Activated T-helper 17 cell treated with anti-CD3 and anti-CD28 coated beads, Interleukin-2, amount 50 U/mL, for 72 hours (primary cell): ENCODE measurements at regions not wholly inside any gene's neighbourhood (a gene's known extent, or its start where the extent isn't known, plus 50 kb on each side); places are given as distances from the start of the nearest gene placed in this dataset.
"Not testable (repeated sequence)": the region's sequence is repeated elsewhere in the genome, so short reads cannot be mapped to it uniquely, and the experiment has no call there.

Source experiments
- ATAC-seq: fragments of 150-1000 bp; cut with Tn5 transposase; replicated peaks from 2 replicates; pipeline ENCODE4 v1.10.0; 2021; ENCODE audit warnings: mild to moderate bottlenecking, moderate library complexity
- H3K27ac Mint-ChIP-seq: one replicate; pipeline ENCODE4 v1.8.0; 2022; ENCODE audit warnings: mixed read lengths
- H3K27me3 Mint-ChIP-seq: one replicate; pipeline ENCODE4 v1.8.0; 2022; ENCODE audit warnings: mixed read lengths
- H3K36me3 Mint-ChIP-seq: one replicate; pipeline ENCODE4 v1.8.0; 2022; ENCODE audit warnings: low read depth, mild to moderate bottlenecking, mixed read lengths
- H3K4me1 Mint-ChIP-seq: one replicate; pipeline ENCODE4 v1.8.0; 2022; ENCODE audit warnings: mixed read lengths
- H3K4me3 Mint-ChIP-seq: one replicate; pipeline ENCODE4 v1.8.0; 2022; ENCODE audit warnings: mild to moderate bottlenecking, mixed read lengths
- H3K9me3 Mint-ChIP-seq: one replicate; pipeline ENCODE4 v1.8.0; 2022; ENCODE audit warnings: mixed read lengths

DNA sequence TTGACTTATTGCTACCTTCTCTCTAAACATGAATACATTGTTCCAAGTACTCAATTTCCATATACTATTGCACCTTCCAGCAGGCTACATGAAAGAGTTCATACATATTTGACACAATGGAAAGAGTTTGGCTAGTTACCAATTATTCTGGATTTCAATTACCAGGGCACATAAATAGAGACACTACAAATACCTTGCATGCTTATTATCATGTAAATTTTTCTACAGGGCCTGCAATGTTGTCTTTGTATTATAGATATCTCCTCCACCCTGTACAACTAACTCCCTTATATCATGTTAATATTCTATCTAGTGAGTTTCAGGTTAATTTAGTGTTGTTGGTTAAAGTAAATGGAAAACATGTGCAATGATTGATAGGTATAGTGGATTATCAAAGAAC, 540.7 kb upstream of the SLITRK5 start:
- no peak overlapping the region for H3K4me3 Mint-ChIP-seq

DNA sequence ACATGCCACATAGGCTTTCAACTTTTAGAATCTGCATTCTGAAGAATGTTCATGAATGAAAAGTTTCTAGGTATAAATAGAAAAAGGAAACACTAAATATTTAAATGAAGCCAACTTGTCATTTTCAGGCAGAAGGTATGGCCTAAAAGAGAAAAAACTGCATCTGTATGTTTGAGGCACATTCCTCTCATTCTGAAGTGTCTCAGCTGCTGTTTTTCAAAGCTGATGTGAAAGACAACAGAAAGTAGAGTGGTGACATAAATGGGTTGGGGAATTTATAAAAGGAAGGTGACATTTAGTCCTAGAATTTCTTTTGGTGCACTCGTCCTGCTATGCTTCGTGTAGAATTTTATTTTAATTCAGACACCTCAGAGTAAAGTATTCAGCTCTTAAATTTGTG, 539.6 kb upstream of the SLITRK5 start:
- ATAC-seq: no peak
- H3K27ac Mint-ChIP-seq: no peak overlapping the region
- no peaks in the 10 kb centered on the region for H3K4me1 Mint-ChIP-seq
- no peaks in the 10 kb centered on the region for H3K27me3 Mint-ChIP-seq
- H3K9me3 Mint-ChIP-seq: peaks cover 5% of the 10 kb centered on the region
- H3K4me3 Mint-ChIP-seq: no peak overlapping the region
- no peaks in the 10 kb centered on the region for H3K36me3 Mint-ChIP-seq

More for the DNA sequence above, 540.7 kb upstream of the SLITRK5 start:
- Mint-ChIP-seq H3K4me1 (no peaks in the 10 kb centered on the region), H3K36me3 (no peaks in the 10 kb centered on the region), H3K27ac (no peak overlapping the region), H3K27me3 (no peaks in the 10 kb centered on the region), H3K9me3 (peaks cover 5% of the 10 kb centered on the region)
- ATAC-seq: no peak

DNA sequence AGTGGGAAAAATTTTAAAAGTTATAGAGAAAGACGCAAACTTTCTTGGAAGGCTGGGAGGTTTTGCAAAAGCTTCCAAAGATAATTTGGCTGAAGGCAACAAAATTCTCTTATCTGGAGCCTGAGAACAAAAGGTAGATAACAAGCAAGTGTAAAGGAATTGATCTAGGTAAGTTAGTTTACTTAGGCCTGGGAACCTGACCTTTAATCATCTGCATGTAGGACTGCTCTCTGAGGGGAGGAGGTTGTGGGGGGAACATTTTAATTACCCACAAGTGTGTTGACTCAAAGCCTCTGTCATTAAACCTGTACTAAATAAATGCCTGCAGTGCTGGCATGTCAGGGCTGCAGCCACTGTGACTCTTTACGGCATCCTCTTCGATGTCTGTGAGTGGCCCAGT, 532.3 kb upstream of the SLITRK5 start:
- no peaks in the 10 kb centered on the region for H3K4me1 Mint-ChIP-seq
- no peak for ATAC-seq
- H3K36me3 Mint-ChIP-seq: no peaks in the 10 kb centered on the region
- H3K4me3 Mint-ChIP-seq: no peak overlapping the region
- no peaks in the 10 kb centered on the region for H3K27me3 Mint-ChIP-seq
- H3K9me3 Mint-ChIP-seq: peaks cover 11% of the 10 kb centered on the region
- H3K27ac Mint-ChIP-seq: no peak overlapping the region

DNA sequence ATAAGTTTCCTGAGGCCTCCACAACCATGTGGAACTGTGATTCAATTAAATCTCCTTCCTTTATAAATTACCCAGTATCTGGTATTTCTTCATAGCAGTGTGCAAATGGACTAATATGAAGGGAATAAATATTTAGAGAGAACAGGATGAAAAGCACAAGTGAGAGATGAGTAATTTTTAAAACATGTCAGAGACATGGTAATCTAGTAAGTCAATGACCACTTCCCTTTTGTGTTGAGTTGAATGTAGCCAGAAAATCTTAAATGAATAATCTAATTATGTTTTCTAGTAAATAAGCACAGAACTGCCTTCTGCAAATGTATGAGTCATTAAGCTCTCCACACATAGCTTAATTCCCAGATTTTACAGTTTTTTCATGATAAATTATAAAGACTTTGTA, 524.1 kb upstream of the SLITRK5 start:
- Mint-ChIP-seq H3K27me3 (no peaks in the 10 kb centered on the region), H3K36me3 (no peaks in the 10 kb centered on the region), H3K4me1 (no peaks in the 10 kb centered on the region), H3K9me3 (peaks cover 6% of the 10 kb centered on the region), H3K4me3 (no peak overlapping the region), H3K27ac (no peak overlapping the region)
- no peak for ATAC-seq

DNA sequence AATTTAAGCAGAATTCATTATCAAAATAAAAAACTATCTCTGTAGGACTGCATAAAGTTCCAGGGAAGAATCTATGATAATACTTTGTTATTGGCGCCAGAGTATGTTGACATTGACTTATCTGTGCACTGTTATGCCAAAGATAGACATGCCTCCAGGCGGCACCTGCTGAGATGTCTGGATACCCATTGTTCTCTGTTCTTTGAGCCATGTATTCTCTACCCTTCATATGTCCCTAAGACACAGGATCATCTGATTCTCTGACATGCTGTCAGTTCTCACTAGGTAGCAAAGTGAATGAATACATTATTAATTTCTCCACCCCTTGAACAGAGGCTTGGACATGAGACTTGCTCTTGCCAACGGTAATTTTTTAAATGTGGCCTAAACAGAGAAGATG, 517.8 kb upstream of the SLITRK5 start:
- H3K9me3 Mint-ChIP-seq: peaks cover 3% of the 10 kb centered on the region
- no peaks in the 10 kb centered on the region for H3K36me3 Mint-ChIP-seq
- ATAC-seq: no peak
- H3K27ac Mint-ChIP-seq: no peak overlapping the region
- H3K4me3 Mint-ChIP-seq: no peak overlapping the region
- H3K4me1 Mint-ChIP-seq: no peaks in the 10 kb centered on the region
- no peaks in the 10 kb centered on the region for H3K27me3 Mint-ChIP-seq

DNA sequence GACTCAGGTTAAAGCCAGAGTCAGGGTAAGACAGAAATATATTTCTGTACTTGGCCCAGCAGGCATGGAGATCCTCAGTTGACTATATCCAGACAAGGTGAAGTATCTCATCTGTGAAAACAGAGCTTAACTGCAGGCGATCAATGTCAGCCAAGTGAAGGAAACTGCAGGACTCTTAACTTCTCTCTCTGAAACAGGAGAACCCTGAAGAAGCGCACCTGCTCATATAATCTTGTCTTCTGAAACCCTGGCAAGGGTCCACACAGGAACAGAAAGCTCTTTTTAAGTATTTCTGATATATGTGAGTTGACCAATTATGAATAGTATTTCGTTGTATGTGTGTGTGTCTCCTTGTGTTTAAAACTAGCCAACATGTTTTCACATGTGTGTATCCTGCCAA, 504.8 kb upstream of the SLITRK5 start:
- Mint-ChIP-seq H3K9me3 (peaks cover 16% of the 10 kb centered on the region), H3K27me3 (no peaks in the 10 kb centered on the region), H3K36me3 (no peaks in the 10 kb centered on the region), H3K27ac (no peak overlapping the region), H3K4me1 (no peaks in the 10 kb centered on the region), H3K4me3 (no peak overlapping the region)
- no peak for ATAC-seq

DNA sequence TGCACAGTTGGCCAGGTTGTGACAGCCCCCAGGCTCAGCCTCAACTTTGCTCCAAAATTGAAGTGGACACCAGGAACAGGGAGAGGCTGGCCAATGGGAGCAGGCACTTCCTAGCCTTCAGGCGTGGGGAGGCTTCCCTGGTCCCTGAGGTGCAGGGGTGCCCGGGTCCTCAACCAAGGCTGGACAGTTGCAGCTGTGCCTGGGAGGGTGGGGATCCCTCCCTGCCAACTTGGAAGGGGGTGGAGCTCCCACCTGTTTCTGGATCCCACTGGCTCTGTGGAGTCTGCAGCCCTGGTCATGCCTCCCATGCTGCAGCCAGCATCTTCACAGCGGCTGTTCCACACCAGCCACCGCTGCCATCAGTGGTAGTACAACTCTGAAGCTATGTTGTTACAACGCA, 502.8 kb upstream of the SLITRK5 start:
- peaks cover 10% of the 10 kb centered on the region for H3K9me3 Mint-ChIP-seq
- ATAC-seq: no peak
- H3K27me3 Mint-ChIP-seq: no peaks in the 10 kb centered on the region
- no peaks in the 10 kb centered on the region for H3K36me3 Mint-ChIP-seq
- H3K4me1 Mint-ChIP-seq: no peaks in the 10 kb centered on the region
- H3K27ac Mint-ChIP-seq: no peak overlapping the region
- H3K4me3 Mint-ChIP-seq: no peak overlapping the region

DNA sequence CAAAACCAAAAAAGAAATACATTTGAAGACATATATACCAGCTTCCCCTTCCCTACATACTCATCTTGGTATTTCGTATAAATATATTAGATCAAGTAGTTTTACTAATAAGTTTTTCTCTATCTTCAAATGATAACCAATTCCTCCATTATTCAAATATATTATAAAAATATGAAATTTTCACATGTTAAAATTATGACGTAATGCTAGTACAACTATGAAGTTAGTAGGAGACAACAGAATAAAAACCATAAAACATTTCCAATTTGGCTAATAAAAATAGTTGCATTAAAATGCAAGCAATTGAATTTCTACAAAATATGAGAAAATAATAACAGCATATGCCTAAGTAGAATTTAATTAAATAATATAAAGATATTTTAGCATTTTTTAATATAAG, 501.8 kb upstream of the SLITRK5 start:
- Mint-ChIP-seq H3K27me3 (no peaks in the 10 kb centered on the region), H3K9me3 (peaks cover 10% of the 10 kb centered on the region), H3K4me3 (no peak overlapping the region), H3K36me3 (no peaks in the 10 kb centered on the region), H3K4me1 (no peaks in the 10 kb centered on the region), H3K27ac (no peak overlapping the region)
- ATAC-seq: no peak

DNA sequence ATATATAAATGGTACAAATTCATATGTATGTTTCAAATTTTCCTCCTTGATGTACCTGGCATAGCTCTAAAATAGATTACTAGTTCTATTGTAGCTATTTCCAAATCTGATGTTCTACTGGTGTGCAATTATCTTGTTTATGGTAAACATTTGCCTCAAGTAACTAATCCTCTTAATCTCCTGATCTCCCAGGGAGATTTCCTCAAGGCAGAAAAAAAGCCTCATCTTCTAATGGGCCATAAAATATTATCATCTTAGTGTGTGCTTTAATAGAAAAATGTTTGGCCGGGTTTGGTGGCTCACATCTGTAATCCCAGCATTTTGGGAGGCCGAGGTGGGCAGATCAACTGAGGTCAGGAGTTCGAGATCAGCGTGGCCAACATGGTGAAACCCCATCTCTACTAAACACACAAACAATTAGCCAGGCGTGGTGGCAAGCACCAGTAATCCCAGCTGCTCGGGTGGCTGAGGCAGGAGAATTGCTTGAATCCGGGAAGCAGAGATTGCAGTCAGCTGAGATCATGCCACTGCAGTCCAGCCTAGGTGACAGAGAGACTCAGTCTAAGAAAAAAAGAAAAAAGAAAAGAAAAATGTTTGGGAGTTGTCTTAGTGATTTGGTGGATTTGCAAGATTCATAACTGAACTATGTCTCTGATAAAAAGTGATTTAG, 498.9 kb upstream of the SLITRK5 start:
- Mint-ChIP-seq H3K27ac (no peak overlapping the region), H3K4me3 (no peak overlapping the region), H3K4me1 (no peaks in the 10 kb centered on the region), H3K9me3 (peaks cover 8% of the 10 kb centered on the region), H3K27me3 (no peaks in the 10 kb centered on the region), H3K36me3 (no peaks in the 10 kb centered on the region)
- ATAC-seq: no peak

DNA sequence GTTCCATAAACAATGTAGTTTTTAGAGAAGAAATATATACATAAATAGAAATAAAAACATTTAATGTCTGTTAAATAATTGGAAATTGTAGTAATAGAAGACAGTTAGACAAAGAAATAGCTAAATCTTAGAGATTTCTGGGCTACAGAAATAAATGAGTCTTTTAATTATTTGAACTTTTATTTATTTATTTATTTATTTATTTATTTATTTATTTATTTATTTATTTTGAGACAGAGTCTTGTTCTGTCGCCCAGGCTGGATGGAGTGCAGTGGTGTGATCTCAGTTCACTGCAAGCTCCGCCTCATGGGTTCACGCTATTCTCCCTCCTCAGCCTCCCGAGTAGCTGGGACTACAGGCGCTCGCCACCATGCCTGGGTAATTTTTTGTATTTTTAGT, 486.0 kb upstream of the SLITRK5 start:
- not testable (repeated sequence) for H3K9me3 Mint-ChIP-seq, ATAC-seq, H3K36me3 Mint-ChIP-seq, H3K27ac Mint-ChIP-seq, H3K27me3 Mint-ChIP-seq, H3K4me1 Mint-ChIP-seq, H3K4me3 Mint-ChIP-seq

DNA sequence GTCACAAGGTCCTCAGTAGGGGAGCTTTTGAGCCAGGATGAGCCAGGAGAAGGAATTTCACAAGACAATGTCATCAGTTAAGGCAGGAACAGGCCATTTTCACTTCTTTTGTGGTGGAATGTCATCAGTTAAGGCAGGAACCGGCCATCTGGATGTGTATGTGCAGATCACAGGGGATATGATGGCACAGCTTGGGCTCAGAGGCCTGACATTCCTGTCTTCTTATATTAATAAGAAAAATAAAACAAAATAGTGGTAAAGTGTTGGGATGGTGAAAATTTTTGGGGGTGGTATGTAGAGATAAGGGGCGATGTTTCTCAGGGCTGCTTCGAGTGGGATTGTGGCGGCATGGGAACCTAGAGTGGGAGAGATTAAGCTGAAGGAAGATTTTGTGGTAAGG, 484.5 kb upstream of the SLITRK5 start:
- H3K27me3 Mint-ChIP-seq, ATAC-seq, H3K36me3 Mint-ChIP-seq: not testable (repeated sequence)

DNA sequence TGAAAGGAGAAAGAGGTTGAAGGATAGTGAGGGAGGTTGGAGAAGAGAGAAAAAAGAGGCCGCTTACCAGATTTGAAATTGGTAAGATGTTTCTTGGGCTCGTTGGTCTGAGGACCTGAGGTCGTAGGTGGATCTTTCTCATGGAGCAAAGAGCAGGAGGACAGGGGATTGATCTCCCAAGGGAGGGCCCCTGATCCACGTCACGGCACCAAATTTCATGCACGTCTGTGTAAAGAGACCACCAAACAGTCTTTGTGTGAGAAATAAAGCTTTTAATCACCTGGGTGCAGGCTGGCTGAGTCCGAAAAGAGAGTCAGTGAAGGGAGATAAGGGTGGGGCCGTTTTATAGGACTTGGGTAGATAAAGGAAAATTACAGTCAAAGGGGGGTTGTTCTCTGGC, 479.7 kb upstream of the SLITRK5 start:
- not testable (repeated sequence) for H3K27me3 Mint-ChIP-seq, H3K36me3 Mint-ChIP-seq, H3K4me1 Mint-ChIP-seq, H3K27ac Mint-ChIP-seq, ATAC-seq, H3K4me3 Mint-ChIP-seq
- peaks cover 11% of the 10 kb centered on the region for H3K9me3 Mint-ChIP-seq

More for the DNA sequence above, 484.5 kb upstream of the SLITRK5 start:
- not testable (repeated sequence) for H3K4me1 Mint-ChIP-seq, H3K27ac Mint-ChIP-seq, H3K9me3 Mint-ChIP-seq, H3K4me3 Mint-ChIP-seq

DNA sequence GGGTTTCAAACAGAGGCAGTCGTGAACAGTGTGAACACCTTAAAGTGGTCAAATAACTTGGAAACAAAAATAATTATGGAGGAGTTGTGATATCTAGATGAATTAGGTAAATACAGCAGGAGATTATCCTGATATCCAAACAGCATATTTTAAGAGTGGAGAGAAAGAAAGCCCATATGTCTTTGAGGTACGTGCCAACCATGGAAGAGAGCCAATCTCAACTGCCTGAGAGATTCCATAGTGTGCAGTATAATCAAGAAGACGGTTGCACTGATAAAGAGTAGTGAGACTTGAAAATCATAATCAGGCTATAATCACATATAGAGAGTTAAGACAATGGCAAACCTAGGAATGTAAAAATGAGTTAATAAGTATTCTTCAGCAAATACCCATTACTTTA, 472.8 kb upstream of the SLITRK5 start:
- Mint-ChIP-seq H3K36me3 (no peaks in the 10 kb centered on the region), H3K4me3 (no peak overlapping the region), H3K4me1 (no peaks in the 10 kb centered on the region), H3K9me3 (peaks cover 8% of the 10 kb centered on the region), H3K27ac (no peak overlapping the region), H3K27me3 (no peaks in the 10 kb centered on the region)
- no peak for ATAC-seq

DNA sequence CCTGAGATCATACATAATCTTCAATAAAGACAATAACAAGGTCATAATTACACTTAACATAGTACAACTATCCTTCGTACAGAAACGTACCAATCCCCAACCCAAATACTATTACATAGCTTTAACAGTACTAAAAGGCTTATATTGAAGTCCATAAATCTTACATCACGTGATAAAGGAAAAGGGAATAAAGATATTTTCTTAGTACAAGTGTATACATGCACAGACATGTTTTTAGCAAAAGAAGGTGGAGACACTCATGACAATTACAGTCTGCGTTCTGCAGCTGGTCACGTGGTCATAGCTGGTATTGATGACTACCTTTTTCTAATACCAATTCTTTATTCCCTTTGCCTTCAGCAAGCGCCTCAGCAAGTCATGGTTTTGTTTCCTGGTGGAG, 464.5 kb upstream of the SLITRK5 start:
- ATAC-seq: no peak
- Mint-ChIP-seq H3K36me3 (no peaks in the 10 kb centered on the region), H3K27ac (no peak overlapping the region), H3K4me3 (no peak overlapping the region), H3K4me1 (no peaks in the 10 kb centered on the region), H3K27me3 (no peaks in the 10 kb centered on the region), H3K9me3 (peaks cover 4% of the 10 kb centered on the region)

DNA sequence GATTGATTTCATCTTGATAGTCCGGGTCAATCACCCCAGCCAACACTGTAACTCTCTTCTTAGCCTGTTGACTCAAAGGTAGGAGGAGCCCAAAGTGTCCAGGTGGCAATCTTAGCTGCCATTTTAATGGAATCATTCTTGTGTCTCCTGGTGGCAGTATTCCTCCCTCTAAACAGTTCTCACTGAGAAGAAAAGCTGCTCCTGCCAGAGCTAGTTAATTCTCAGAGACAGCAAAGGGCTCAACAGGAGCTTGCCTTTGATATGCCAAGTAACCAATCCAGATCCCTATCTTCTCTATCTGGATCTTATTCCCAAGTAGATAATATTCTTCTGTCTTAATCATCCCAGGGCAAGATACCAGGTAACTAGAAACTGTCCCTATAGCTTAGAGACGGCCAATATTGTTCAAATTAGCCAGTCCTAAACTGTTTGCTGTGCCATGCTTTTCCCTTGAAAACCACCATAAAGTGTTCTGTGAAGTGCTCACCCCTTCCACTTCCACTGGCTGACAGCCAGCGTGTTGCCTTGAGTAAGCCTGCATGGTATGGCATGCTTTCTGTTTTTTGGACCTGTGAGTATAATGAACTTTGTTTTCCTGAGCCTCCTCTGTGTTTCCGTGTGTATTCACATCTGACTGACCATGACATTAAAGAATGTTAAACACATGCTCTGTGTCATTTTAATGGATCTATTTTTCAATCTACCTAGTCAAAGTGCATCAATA, 463.7 kb upstream of the SLITRK5 start:
- no peak for ATAC-seq
- Mint-ChIP-seq H3K36me3 (no peaks in the 10 kb centered on the region), H3K4me3 (no peak overlapping the region), H3K9me3 (peaks cover 4% of the 10 kb centered on the region), H3K27ac (no peak overlapping the region), H3K4me1 (no peaks in the 10 kb centered on the region), H3K27me3 (no peaks in the 10 kb centered on the region)
